ENCODE measurements at regions not wholly inside any gene's neighbourhood (a gene's known extent, or its start where the extent isn't known, plus 50 kb on each side); places are given as distances from the start of the nearest gene placed in this dataset.

GRCh38 chr13:33725340-33725739 lies 92.6 kb upstream of the RFC3 start:
- TF ChIP-seq CTCF (IDR thresholded peaks at IDR 0.05; ENCODE audit: poor library complexity, severe bottlenecking) (no peak), MXI1 (conservative IDR thresholded peaks at IDR 0.05; ENCODE audit: poor library complexity, severe bottlenecking) (no peak), POLR2AphosphoS5 (IDR thresholded peaks at IDR 0.05) (no peak), EZH2 (IDR thresholded peaks at IDR 0.05; ENCODE audit: borderline replicate concordance, insufficient read depth, low read length, poor library complexity, severe bottlenecking) (no peak), REST (IDR thresholded peaks at IDR 0.05; ENCODE audit: borderline replicate concordance) (no peak), EP300 (conservative IDR thresholded peaks at IDR 0.05; ENCODE audit: poor library complexity, severe bottlenecking) (no peak), RAD21 (conservative IDR thresholded peaks at IDR 0.05) (no peak), SMC3 (conservative IDR thresholded peaks at IDR 0.05; ENCODE audit: poor library complexity) (no peak)
